ENCODE measurements at regions not wholly inside any gene's neighbourhood (a gene's known extent, or its start where the extent isn't known, plus 50 kb on each side); places are given as distances from the start of the nearest gene placed in this dataset.

GRCh38 chr12:91609283-91609682 lies 426.7 kb upstream of the DCN start:
- H3K27ac Mint-ChIP-seq (ENCODE audit: unreplicated experiment) = peak overlapping the region; percentile 1
- H3K4me1 Mint-ChIP-seq = peaks cover 32% of the 10 kb centered on the region
- no peaks in the 10 kb centered on the region for H3K9me3 Mint-ChIP-seq
- DNase-seq (ENCODE audit: low read depth, low spot score) = no peak
- H3K4me3 Mint-ChIP-seq = no peak overlapping the region
- TF ChIP-seq CTCF (conservative IDR thresholded peaks at IDR 0.05) = no peak
- H3K36me3 Mint-ChIP-seq (ENCODE audit: low read depth) = no peaks in the 10 kb centered on the region
- no peaks in the 10 kb centered on the region for H3K27me3 Mint-ChIP-seq (ENCODE audit: low read depth)

- Mint-ChIP-seq H3K4me3 (no peak overlapping the region), H3K27me3 (ENCODE audit: low read depth) (no peaks in the 10 kb centered on the region), H3K4me1 (peaks cover 25% of the 10 kb centered on the region), H3K9me3 (no peaks in the 10 kb centered on the region), H3K27ac (ENCODE audit: unreplicated experiment) (no peak overlapping the region), H3K36me3 (ENCODE audit: low read depth) (no peaks in the 10 kb centered on the region)
- DNase-seq (ENCODE audit: low read depth, low spot score) = no peak
- TF ChIP-seq CTCF (conservative IDR thresholded peaks at IDR 0.05) = no peak
Measured at GRCh38 chr12:91608542-91608941, 425.9 kb upstream of the DCN start.

GRCh38 chr12:91606662-91607377 lies 424.2 kb upstream of the DCN start:
- H3K27ac Mint-ChIP-seq (ENCODE audit: unreplicated experiment) = no peak overlapping the region
- H3K9me3 Mint-ChIP-seq = no peaks in the 10 kb centered on the region
- H3K36me3 Mint-ChIP-seq (ENCODE audit: low read depth) = no peaks in the 10 kb centered on the region
- peaks cover 25% of the 10 kb centered on the region for H3K4me1 Mint-ChIP-seq
- no peak overlapping the region for H3K4me3 Mint-ChIP-seq
- DNase-seq (ENCODE audit: low read depth, low spot score) = no peak
- H3K27me3 Mint-ChIP-seq (ENCODE audit: low read depth) = no peaks in the 10 kb centered on the region
- TF ChIP-seq CTCF (conservative IDR thresholded peaks at IDR 0.05) = no peak

- no peaks in the 10 kb centered on the region for H3K27me3 Mint-ChIP-seq (ENCODE audit: low read depth)
- H3K27ac Mint-ChIP-seq (ENCODE audit: unreplicated experiment) = no peak overlapping the region
- peaks cover 6% of the 10 kb centered on the region for H3K9me3 Mint-ChIP-seq
- TF ChIP-seq CTCF (conservative IDR thresholded peaks at IDR 0.05) = no peak
- no peak overlapping the region for H3K4me3 Mint-ChIP-seq
- H3K36me3 Mint-ChIP-seq (ENCODE audit: low read depth) = peaks cover 4% of the 10 kb centered on the region
- DNase-seq (ENCODE audit: low read depth, low spot score) = no peak
- H3K4me1 Mint-ChIP-seq = peaks cover 21% of the 10 kb centered on the region
Measured at GRCh38 chr12:91604897-91605296, 422.3 kb upstream of the DCN start.

GRCh38 chr12:91603060-91603459 lies 420.4 kb upstream of the DCN start:
- no peak for TF ChIP-seq CTCF (conservative IDR thresholded peaks at IDR 0.05)
- Mint-ChIP-seq H3K27me3 (ENCODE audit: low read depth) (no peaks in the 10 kb centered on the region), H3K27ac (ENCODE audit: unreplicated experiment) (no peak overlapping the region), H3K36me3 (ENCODE audit: low read depth) (peaks cover 11% of the 10 kb centered on the region), H3K9me3 (peaks cover 15% of the 10 kb centered on the region), H3K4me1 (peaks cover 12% of the 10 kb centered on the region), H3K4me3 (no peak overlapping the region)
- no peak for DNase-seq (ENCODE audit: low read depth, low spot score)
